ENCODE measurements at regions not wholly inside any gene's neighbourhood (a gene's known extent, or its start where the extent isn't known, plus 50 kb on each side); places are given as distances from the start of the nearest gene placed in this dataset.

DNA sequence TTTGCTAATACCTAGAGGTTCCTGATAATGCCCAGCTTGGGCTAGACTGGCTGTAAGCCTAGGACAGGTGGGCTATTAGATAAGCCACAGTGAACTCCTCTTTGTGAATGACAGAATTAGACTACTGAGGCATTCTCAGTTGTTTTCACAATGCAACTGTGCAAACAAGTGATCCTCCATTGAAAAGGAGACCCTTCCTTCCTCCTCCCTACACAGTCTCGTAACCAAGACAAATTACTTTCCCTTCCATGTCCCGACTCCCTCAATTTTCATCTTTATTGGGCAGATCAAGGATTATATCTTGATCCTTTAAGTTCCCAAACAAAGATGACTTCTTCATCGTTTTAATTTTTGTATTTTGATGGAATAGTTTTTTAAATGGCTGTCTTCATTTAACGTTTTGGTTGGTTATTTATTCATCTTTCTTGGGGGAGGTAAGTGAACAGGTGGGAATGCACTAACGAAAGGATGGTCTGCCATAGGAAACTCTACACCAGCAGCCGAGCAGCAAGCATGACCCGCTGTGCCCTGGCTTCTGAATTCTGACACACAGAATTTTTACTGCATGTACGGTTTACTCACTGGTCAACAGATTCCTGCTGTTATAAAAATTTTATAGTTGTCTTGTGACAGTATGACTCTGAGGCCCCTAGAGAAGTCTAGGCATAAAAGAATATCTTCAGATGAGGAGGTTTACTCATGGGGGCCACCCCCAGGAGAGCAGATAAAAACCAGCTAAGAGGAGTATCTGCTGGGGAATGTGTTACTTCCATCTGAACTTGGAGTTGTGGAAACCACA lies 137.5 kb upstream of the TUT7 start:
- H3K9me2 ChIP-seq (replicated peaks; ENCODE audit: low read depth, low read length) = no peaks in the 10 kb centered on the region
- H3K4me1 ChIP-seq (ENCODE audit: insufficient read depth, low read length, poor library complexity, severe bottlenecking) = no peaks in the 10 kb centered on the region
- no peaks in the 10 kb centered on the region for H3K27me3 ChIP-seq (ENCODE audit: insufficient read depth, low read length, poor library complexity, severe bottlenecking)
- no peak for TF ChIP-seq EZH2phosphoT487 (IDR thresholded peaks at IDR 0.05; ENCODE audit: borderline replicate concordance)
- H3K79me2 ChIP-seq (ENCODE audit: insufficient read depth, low read length) = no peaks in the 10 kb centered on the region
- H2AFZ ChIP-seq (ENCODE audit: low read length) = no peak overlapping the region
- H3F3A ChIP-seq (ENCODE audit: low read depth) = no peaks in the 10 kb centered on the region
- no peaks in the 10 kb centered on the region for H4K20me1 ChIP-seq (ENCODE audit: insufficient read depth, low read length, poor library complexity, severe bottlenecking)
- H3K9me3 ChIP-seq (ENCODE audit: insufficient read depth, low read depth, low read length) = no peaks in the 10 kb centered on the region
- no peak overlapping the region for H3K4me2 ChIP-seq (ENCODE audit: low read depth, low read length, poor library complexity, severe bottlenecking)
- H3K4me3 ChIP-seq (ENCODE audit: low read length, poor library complexity, severe bottlenecking) = no peak overlapping the region
- H3K36me3 ChIP-seq (ENCODE audit: insufficient read depth, low read length) = no peaks in the 10 kb centered on the region
- no peak overlapping the region for H3K9ac ChIP-seq (ENCODE audit: low read depth, low read length, poor library complexity, severe bottlenecking)

DNA sequence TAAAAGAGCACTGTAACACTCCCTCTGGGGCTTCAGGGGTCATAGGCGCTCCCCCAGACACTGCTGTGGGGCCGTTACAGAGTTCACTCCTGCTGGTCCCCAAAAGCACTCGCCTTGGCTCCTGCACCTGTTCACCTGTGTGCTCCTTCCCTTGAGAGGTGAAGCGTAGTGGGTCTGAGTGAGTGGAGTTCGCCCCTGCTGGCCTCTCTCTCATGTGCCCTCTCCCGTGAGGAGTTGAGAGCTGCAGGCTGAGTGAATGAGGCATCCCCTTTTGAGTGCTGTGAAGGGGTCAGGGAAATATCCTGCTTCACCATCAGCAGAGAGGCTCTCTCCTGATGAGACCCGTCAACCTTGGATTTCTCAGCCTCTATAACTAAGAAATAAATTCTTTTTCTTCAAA lies 134.6 kb upstream of the TUT7 start:
- Histone ChIP-seq H3K36me3 (ENCODE audit: insufficient read depth, low read length) (no peaks in the 10 kb centered on the region), H2AFZ (ENCODE audit: low read length) (no peak overlapping the region), H3K27me3 (ENCODE audit: insufficient read depth, low read length, poor library complexity, severe bottlenecking) (no peaks in the 10 kb centered on the region), H3K9me2 (replicated peaks; ENCODE audit: low read depth, low read length) (no peaks in the 10 kb centered on the region), H4K20me1 (ENCODE audit: insufficient read depth, low read length, poor library complexity, severe bottlenecking) (no peaks in the 10 kb centered on the region), H3K4me2 (ENCODE audit: low read depth, low read length, poor library complexity, severe bottlenecking) (no peak overlapping the region), H3K79me2 (ENCODE audit: insufficient read depth, low read length) (no peaks in the 10 kb centered on the region), H3K4me1 (ENCODE audit: insufficient read depth, low read length, poor library complexity, severe bottlenecking) (no peaks in the 10 kb centered on the region), H3K9me3 (ENCODE audit: insufficient read depth, low read depth, low read length) (no peaks in the 10 kb centered on the region), H3F3A (ENCODE audit: low read depth) (no peaks in the 10 kb centered on the region), H3K9ac (ENCODE audit: low read depth, low read length, poor library complexity, severe bottlenecking) (no peak overlapping the region), H3K4me3 (ENCODE audit: low read length, poor library complexity, severe bottlenecking) (no peak overlapping the region)
- TF ChIP-seq, protein P1, sequence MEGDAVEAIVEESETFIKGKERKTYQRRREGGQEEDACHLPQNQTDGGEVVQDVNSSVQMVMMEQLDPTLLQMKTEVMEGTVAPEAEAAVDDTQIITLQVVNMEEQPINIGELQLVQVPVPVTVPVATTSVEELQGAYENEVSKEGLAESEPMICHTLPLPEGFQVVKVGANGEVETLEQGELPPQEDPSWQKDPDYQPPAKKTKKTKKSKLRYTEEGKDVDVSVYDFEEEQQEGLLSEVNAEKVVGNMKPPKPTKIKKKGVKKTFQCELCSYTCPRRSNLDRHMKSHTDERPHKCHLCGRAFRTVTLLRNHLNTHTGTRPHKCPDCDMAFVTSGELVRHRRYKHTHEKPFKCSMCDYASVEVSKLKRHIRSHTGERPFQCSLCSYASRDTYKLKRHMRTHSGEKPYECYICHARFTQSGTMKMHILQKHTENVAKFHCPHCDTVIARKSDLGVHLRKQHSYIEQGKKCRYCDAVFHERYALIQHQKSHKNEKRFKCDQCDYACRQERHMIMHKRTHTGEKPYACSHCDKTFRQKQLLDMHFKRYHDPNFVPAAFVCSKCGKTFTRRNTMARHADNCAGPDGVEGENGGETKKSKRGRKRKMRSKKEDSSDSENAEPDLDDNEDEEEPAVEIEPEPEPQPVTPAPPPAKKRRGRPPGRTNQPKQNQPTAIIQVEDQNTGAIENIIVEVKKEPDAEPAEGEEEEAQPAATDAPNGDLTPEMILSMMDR (conservative IDR thresholded peaks at IDR 0.05; ENCODE audit: low read length) = no peak
- no peak for TF ChIP-seq EZH2phosphoT487 (IDR thresholded peaks at IDR 0.05; ENCODE audit: borderline replicate concordance)

DNA sequence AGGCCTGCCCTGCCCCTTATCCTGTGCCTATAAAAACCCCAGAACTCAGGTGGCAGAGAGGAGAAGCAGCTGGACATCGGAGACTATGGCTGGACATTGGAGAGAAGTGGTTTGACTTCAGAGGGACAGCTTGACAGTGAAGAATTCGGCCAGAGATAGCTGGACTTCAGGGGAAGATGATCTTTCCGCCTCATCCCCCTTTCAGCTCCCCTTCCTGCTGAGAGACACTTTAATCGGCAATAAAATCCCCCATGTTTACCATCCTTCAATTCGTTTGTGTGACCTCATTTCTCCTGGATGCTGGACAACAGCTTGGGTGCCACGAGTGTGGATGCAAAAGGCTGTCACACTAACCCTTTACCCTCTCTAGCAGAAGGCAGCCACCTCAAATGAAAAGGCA lies 134.1 kb upstream of the TUT7 start:
- no peak overlapping the region for H3K4me3 ChIP-seq (ENCODE audit: low read length, poor library complexity, severe bottlenecking)
- no peaks in the 10 kb centered on the region for H3K4me1 ChIP-seq (ENCODE audit: insufficient read depth, low read length, poor library complexity, severe bottlenecking)
- no peaks in the 10 kb centered on the region for H3K36me3 ChIP-seq (ENCODE audit: insufficient read depth, low read length)
- no peaks in the 10 kb centered on the region for H3K27me3 ChIP-seq (ENCODE audit: insufficient read depth, low read length, poor library complexity, severe bottlenecking)
- TF ChIP-seq, protein P1 (conservative IDR thresholded peaks at IDR 0.05; ENCODE audit: low read length) = no peak
- TF ChIP-seq EZH2phosphoT487 (IDR thresholded peaks at IDR 0.05; ENCODE audit: borderline replicate concordance) = no peak
- H3F3A ChIP-seq (ENCODE audit: low read depth) = no peaks in the 10 kb centered on the region
- no peak overlapping the region for H2AFZ ChIP-seq (ENCODE audit: low read length)
- no peak overlapping the region for H3K4me2 ChIP-seq (ENCODE audit: low read depth, low read length, poor library complexity, severe bottlenecking)
- H3K9me2 ChIP-seq (replicated peaks; ENCODE audit: low read depth, low read length) = no peaks in the 10 kb centered on the region
- no peaks in the 10 kb centered on the region for H3K9me3 ChIP-seq (ENCODE audit: insufficient read depth, low read depth, low read length)
- no peaks in the 10 kb centered on the region for H3K79me2 ChIP-seq (ENCODE audit: insufficient read depth, low read length)
- H4K20me1 ChIP-seq (ENCODE audit: insufficient read depth, low read length, poor library complexity, severe bottlenecking) = no peaks in the 10 kb centered on the region
- H3K9ac ChIP-seq (ENCODE audit: low read depth, low read length, poor library complexity, severe bottlenecking) = no peak overlapping the region

DNA sequence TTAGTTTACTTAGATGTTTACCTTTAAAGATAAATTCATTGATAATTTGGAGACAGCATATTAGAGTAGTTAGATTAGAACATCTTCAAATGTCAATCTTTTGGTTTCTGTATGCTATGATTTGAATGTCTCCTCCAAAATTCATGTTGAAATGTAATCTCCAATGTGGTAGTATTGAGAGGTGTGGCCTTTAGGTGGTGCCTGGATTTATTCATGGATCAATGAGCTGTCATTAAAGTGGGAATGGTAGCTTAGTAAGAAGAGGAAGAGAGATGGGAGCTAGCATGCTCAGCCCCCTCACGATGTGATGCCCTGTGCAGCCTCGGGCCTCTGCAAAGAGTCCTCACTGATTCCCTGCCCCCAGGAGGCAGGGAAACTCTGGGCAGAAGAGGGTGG lies 133.6 kb upstream of the TUT7 start:
- Histone ChIP-seq H3K36me3 (ENCODE audit: insufficient read depth, low read length) (no peaks in the 10 kb centered on the region), H4K20me1 (ENCODE audit: insufficient read depth, low read length, poor library complexity, severe bottlenecking) (no peaks in the 10 kb centered on the region), H3K4me3 (ENCODE audit: low read length, poor library complexity, severe bottlenecking) (no peak overlapping the region), H3K4me1 (ENCODE audit: insufficient read depth, low read length, poor library complexity, severe bottlenecking) (no peaks in the 10 kb centered on the region), H3K27me3 (ENCODE audit: insufficient read depth, low read length, poor library complexity, severe bottlenecking) (no peaks in the 10 kb centered on the region), H3K9me3 (ENCODE audit: insufficient read depth, low read depth, low read length) (no peaks in the 10 kb centered on the region), H2AFZ (ENCODE audit: low read length) (no peak overlapping the region), H3K9ac (ENCODE audit: low read depth, low read length, poor library complexity, severe bottlenecking) (no peak overlapping the region), H3K4me2 (ENCODE audit: low read depth, low read length, poor library complexity, severe bottlenecking) (no peak overlapping the region), H3K79me2 (ENCODE audit: insufficient read depth, low read length) (no peaks in the 10 kb centered on the region), H3K9me2 (replicated peaks; ENCODE audit: low read depth, low read length) (no peaks in the 10 kb centered on the region), H3F3A (ENCODE audit: low read depth) (no peaks in the 10 kb centered on the region)
- TF ChIP-seq, protein P1 (conservative IDR thresholded peaks at IDR 0.05; ENCODE audit: low read length) = no peak
- no peak for TF ChIP-seq EZH2phosphoT487 (IDR thresholded peaks at IDR 0.05; ENCODE audit: borderline replicate concordance)

All from Loucy (cell line).